HG03354 (cell line): ENCODE measurements at regions not wholly inside any gene's neighbourhood (a gene's known extent, or its start where the extent isn't known, plus 50 kb on each side); places are given as distances from the start of the nearest gene placed in this dataset.

Experiments used
- ATAC-seq: cut with Tn5 transposase; IDR thresholded peaks from one replicate; pipeline ENCODE4 v1.9.1; 2021; ENCODE audit warnings: mild to moderate bottlenecking; ENCODE audit not compliant: unreplicated experiment, poor library complexity, severe bottlenecking

DNA sequence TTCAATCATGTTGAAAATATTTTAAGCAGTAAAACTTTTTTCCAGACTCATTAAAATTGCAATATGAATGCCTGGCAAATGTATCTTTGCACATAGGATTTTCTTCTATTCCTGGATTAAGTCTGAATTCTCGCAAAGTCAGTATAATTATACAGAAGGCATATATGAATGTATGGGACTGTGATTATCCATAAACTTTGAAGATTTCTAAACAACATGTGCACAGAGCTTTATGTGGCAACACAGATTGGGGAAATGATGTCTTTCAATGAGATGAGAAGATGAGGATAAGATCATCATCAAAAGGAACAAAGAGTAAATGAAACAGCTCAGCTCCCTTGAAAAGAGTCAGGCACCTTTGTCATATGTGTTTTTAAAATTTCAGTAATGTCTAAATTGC lies 635.3 kb downstream of the CDH11 start:
- ATAC-seq, result no peak

DNA sequence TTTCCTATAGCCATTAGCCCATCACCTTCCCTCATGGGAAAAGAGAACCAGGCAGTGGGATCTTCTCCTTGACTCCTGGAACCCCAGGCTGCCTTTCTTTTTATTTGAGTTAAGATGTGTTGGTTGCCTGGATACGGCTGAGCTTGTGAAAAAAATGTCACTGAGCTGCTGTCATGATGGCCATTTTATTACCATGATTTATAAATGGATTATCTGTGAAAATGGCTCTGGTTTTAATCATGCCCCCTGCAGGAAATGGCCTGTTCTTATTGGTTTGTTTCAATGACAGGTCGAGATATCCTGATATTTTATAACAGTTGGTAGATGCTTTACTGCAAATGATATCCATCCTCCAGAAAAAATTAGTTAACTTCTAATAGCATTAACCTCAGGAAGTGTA lies 640.4 kb downstream of the CDH11 start:
- ATAC-seq, result no peak

DNA sequence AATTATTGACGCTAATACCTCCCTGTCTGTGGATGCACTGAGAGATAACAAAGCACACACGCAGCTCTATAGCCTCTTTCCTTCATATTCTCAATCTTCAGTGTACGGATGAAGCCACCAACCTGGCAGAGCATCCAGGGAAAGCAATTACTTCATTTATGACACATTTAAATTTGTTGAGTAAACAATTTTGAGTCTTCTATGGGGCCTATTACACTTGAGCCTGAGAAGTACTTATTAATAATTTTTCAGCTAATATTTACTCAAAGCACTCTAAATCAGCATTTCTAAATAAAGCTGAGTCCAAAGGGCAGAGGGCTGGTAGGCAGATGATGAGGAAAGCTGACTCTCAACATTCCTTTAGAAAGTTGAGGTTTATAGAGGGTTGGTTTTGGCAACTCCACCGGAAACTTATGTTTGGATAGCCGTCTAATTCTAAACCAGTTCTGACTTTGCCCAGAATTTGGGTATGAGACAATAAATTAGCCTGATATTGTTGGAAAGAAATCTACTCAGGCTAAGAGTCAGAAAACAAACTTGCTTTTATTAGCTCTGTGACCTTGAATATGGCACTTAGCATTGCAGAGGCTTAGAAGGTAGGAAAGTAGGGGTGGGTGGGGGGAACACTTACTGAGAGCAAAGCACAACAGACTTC lies 643.5 kb downstream of the CDH11 start:
- ATAC-seq, result no peak

DNA sequence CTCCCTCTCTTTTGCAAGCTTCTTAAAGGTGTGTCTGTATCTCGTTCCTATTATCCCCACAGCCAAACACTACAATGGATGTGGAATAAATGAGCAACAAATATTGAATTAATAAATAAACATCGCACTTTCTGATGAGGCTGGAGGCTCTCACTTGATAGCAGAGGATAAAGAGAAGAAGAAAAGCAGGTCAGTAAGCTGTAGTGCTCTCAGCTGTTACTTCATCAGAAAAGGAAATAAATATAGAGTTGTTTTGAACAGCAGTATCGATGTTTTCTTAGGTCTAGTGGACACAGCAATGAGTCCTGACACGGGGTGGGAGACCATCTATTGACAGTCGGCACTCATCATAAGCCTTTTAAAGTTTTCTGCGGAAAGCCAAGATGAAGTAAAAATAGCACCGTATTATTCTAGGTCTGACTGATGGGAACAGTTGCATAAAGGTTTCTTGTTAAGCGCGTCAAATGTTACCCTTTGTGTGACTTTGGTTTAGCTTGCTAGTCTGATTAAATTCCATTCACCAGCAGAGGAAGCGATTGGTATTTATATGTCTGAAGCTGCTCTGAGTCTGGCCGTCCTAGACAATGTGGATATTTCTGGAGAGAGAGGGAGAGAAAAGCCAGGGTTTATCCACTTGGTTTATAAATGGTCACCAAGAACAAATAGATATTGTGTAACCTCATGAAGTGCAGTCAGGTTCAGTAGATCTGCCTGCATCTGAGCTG lies 646.1 kb downstream of the CDH11 start:
- ATAC-seq, result no peak

DNA sequence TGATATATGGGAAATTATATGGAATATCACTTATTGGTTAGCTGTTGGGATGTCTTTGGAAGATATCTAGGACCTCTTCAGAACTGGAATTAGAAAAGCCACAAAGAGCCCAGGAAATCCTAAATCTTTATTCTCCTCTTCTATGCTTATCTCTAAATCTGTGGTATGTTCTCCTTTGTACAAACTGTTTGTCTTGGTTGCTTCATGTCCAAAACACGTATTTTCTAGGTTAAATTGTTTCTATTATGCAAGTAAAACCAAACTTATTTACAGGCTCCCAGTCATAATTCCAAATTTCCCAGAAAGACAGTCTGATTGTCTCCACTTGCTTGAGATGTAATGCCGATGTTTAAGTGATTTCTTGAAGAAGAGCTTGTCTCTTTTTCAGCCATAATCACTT lies 650.9 kb downstream of the CDH11 start:
- no peak for ATAC-seq

DNA sequence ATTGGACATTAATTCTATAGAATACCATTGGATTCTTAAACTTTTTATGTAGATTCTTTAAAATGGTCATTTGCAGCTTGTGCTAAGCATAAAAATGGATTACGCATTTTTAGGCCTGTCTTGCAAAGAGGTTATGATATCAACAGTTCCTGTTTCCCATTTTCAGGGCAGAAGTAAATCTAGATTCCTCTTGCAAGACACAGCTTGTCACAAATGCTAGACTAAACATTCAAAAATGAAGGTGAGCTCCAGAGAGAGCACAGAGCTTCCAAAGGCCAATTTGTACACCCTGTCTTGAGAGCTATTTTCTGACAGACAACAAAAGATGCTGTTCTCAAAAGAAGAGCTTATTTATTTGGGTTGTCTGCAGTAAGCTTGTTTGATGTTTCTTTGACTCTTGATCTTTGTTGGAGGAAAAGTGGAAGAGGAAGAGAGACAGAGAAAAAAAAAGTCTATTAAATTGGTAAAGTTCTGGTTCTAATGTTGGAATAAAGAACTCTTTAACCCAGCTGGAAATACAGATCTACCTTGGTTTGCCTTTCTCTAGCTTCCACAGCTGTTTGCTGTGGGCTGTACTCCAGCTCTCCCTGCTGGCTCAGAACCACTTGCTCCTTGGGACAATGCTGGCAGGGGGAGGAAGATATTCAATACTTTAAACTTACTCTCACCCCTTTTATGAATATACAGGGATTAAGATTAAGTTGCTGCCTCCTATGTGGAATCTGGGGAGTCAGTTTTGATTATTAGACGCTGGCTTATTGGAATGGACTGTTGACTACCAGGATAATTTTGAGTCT lies 651.8 kb downstream of the CDH11 start:
- ATAC-seq, result no peak

DNA sequence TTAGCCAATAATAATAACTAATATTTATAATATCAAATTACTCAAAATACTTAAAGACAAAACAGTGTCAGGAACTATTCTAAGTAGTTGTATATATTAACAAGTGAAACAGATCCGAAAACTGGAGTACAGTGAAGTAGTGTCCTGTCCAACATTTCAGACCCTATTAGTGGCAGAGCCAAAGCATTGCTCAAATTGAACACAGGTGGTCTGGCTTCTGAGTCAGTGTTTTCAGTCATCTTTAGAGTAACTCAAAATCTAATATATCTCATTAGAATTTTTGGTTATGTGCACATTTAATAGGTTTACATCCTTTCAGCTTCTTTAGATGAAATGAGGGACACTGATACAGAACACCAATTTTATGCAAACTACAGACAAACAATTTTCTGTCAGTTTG lies 652.5 kb downstream of the CDH11 start:
- ATAC-seq, result no peak

DNA sequence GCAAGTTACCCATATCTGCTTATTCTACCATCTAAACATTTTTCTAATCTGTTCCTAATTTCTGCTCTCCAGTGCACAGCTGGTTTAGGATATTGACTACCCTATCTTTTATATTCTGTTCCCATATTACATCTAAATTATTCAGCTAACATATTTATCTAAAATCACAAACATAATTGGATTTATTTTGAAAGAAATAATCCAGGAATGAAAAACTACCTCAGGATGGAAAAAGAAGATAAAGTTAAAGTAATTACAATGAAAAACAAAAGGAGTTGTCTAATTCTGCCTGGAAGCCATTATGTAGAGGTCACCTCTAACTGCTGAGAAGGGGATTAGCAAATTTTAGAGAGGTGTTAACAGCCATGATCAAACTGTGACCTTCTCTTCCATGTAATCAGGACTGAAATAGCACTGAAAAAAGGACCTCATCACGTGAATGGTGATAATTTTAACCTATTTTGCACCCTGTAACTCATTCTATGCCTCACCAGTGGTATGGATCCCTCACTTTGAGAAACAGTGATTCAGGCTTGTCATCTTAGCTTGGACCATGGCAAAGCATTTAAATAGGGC lies 653.3 kb downstream of the CDH11 start:
- no peak for ATAC-seq

DNA sequence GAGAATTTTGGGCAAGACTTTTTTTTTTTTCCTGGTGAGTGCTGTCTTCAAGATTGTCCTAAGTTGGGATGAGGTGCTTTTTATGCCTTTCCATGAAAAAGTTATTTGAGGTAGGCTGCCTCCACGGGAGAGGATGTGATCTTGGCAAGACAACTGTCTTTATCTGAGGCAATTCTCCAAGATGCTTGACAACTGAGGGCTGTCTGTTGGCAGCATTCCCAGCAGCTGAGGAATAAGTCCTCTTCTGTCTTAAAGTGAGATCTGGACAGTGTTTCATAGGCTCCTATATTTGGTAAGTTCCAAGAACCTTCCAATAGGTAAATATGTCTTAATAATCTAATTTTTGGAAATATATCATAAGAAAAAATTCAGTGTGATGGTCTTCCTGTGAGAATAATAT lies 662.0 kb downstream of the CDH11 start:
- ATAC-seq, result no peak

DNA sequence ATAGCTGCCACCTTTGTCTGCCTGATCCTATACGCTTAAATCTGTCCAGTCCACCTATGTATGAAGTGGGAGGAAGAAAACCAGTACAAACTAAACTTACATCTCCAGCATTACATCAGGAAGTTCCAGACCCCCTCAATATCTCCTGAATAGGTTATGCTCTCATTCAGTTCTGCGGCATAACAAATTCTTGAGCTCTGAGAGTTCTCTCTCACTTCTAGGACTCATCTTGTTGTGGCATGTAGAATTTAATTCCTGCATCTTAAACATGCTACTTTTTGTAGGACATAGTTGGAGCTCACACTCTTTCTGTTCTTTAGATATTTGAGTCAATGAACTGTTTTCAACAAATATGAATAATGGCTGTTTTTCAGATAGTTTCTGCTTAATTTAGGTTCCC lies 662.5 kb downstream of the CDH11 start:
- ATAC-seq, result no peak

DNA sequence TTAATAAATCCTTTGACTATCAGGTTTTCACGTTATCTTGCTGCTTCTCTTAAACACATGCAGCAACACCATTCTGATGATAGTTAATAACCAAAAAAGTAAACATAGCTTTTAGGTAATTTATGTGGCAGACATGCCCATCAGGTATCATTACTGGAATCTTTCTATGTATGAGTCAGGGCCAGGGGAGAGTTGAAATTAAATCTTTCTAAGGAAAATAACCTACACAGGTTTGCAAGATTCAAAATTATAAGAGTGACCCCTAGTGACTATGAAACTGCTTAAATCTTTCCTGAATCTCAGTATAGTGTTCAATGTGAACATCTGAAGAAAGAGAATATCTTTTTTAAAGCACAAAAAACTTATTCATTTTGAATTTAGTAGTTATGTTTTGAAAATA lies 666.6 kb downstream of the CDH11 start:
- no peak for ATAC-seq

DNA sequence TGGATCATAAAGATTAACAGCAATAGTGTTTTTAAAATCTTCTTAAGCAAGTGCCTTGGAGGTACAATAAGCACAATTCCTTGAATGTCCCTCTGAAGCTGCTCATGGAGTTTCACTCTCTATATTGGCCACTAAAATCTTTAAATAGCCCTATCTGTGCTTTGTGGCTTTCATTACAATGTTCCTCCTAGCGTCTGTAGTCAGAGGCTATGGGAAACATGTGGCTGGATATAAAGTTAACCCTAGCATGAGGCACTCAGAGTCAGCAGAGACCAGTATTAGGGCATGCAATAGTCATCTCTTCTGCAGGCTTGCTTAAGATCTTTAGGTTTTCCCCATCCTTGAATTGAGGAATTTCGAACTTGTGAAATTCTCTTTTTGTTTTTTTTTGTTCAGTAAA lies 668.2 kb downstream of the CDH11 start:
- no peak for ATAC-seq

DNA sequence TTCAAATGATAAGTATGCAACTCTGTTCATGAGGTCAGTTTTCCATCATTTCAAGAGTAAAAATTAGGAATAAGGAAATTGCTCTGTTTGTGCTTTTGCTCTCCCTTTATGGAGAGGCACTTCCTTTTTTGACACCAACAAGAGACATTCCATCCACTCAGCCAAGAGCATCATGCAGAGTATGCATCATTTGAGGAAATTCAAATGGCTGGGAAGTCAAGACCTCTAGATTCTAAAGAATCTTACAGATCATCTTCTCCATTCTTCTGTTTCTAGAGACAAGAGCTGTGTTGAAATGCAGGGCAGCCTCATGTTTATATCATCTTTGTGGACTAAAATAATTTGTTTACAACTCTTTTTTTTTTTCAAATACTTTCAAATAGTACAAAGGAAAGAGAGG lies 669.4 kb downstream of the CDH11 start:
- ATAC-seq, result no peak

DNA sequence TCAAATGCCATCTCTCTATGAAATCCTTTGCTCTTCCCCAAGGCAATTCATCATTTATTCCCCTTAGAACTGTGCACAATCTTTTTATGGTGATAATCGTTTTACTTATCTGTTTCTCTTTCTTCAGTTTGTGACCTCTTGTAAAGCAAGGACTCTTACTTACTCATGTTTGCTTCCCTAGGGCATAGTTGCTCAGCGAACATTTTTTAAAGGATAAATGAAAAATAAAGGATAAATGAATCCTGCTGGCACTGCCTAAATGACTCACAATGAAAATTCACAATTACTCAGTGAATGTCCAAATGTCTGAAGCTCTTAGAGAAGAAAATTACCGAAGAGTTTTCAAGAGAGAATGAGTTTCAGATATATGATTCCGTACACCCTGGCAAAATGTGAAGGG lies 671.7 kb downstream of the CDH11 start:
- no peak for ATAC-seq

DNA sequence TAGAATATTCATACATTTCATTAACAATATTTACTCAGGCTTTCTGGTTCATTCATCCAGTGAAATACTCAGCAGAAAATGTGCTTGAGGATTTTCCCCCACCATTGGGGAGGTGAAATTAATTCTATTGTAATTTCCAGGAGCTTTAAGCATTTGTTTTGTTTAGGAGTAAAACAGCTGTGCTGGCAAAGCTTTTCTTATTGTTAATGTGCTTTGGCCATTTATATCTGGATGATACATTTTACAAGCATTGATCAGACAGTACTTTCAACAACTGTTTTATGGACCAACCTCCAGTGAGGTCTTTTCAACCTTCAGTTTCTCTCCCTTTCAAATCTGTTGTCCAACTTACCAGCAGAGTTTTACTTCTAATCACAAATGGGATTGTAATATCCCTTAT lies 672.4 kb downstream of the CDH11 start:
- no peak for ATAC-seq

DNA sequence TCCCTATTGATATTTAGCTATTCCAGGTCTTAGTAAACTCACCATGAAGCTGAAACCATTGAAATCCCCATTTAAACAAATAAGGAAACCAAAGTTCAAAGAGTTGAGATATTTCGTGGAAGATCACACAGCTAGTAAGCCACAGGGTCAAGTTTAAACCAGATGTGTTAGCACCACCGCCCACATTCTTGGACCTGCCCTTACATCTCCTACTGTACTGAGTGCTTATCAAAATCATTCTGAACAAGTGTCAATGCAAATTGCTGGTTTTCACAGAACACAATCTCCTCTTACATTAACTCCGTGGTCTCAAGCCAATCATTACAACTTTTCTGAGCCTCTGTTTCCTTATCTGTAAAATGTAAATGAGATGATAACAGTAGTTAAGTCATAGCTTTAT lies 676.2 kb downstream of the CDH11 start:
- no peak for ATAC-seq

DNA sequence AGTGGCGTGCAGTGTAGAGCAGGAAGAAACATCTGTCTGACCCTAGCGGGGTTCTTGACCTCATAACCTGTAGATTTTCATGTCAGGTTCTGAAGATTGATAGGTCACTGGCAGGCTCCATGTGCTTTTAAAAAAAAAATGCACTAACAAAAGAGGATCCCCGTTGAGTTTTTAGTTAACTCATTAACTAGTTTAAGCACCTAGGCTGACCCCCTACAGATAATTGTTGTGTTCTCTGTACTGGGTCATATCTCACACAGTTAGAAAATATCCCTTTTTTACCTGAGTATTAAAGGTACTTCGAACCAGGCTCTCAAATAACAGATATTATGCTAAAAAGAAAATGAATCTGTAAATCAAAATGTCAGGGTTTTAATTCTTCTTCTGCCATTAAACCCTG lies 676.6 kb downstream of the CDH11 start:
- ATAC-seq, result no peak

DNA sequence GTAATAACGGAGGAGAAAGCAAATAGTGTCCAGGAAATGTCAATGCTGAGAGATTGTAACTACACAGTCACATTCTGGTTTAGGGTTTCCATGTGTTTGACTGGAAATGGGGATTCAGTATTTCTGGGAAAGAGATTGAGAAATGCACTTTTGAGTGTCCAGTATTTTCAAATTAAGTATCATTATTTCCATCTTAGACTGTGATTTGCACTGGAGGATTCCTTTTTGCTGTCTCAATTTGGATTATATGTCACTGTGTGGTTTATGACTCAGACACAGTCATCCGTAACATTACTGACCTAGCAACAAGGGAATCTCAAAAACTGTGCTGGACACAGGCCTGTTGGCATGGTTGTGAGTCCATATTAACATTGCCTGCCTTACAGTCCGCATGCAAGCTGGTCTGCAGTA lies 681.4 kb downstream of the CDH11 start:
- ATAC-seq, result no peak

DNA sequence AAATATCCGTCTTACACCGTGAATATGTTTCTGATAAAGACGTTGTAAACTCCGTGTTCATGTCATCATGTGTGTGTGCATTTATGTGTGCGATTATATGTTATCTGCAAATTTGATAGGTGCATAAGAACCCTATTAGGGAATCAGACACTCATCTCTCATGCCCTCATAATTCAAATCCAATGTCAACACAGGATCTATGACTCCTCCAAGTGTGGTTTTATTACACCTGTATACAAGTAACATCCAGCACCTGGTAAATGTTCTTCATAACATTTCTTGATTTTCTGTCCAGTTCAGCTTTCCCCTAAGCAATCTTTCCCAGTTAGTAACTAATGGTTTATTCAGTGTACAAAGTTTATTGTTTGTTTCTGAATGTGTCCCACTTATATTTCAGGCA lies 681.9 kb downstream of the CDH11 start:
- ATAC-seq, result no peak

DNA sequence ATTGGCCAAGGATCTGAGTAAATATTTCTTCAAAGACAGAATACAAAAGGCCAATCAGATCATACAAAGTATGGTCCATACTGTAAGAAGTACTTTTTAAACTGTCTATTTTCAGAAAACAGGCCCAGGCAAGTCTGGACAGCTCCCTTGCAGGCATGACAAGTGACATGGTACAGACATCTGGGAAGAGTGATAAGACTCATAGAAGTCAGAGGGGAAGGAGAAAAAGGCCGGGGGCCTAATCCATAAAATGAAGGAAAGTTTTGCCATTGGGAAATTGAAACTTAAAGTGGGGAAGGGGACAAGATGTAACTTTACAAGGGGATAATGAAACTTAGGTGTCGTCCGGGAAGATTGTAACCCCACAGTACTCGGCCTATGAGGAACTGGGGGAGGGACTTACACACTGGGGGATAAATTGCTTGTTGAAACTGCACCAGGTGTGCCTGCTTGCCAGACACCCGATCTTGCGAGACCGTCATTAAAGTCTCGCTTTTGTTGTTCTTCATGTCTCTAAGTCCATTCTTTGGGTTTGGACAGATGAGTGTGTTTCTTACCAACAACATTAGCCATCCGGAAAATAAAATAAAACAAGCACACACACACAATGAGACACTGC lies 684.0 kb downstream of the CDH11 start:
- ATAC-seq, result no peak
